Stimulated activated naive CD8-positive, alpha-beta T cell treated with anti-CD3 and anti-CD28 coated beads, Interleukin-15, Interleukin-2, amounts not matched to agents 100 ng/mL and 50 ng/mL, for 24 hours (primary cell): ENCODE measurements at regions not wholly inside any gene's neighbourhood (a gene's known extent, or its start where the extent isn't known, plus 50 kb on each side); places are given as distances from the start of the nearest gene placed in this dataset.

Experiments
- H3K27ac Mint-ChIP-seq: one replicate; pipeline ENCODE4 v1.8.0; 2021; ENCODE audit warnings: mild to moderate bottlenecking, mixed read lengths
- H3K27me3 Mint-ChIP-seq: one replicate; pipeline ENCODE4 v1.8.0; 2021; ENCODE audit warnings: mixed read lengths
- H3K36me3 Mint-ChIP-seq: one replicate; pipeline ENCODE4 v1.8.0; 2021; ENCODE audit warnings: low read depth, mixed read lengths
- H3K4me1 Mint-ChIP-seq: one replicate; pipeline ENCODE4 v1.8.0; 2021; ENCODE audit warnings: low read depth, mixed read lengths
- H3K4me3 Mint-ChIP-seq: one replicate; pipeline ENCODE4 v1.8.0; 2021; ENCODE audit warnings: mild to moderate bottlenecking, mixed read lengths
- H3K9me3 Mint-ChIP-seq: one replicate; pipeline ENCODE4 v1.8.0; 2021; ENCODE audit warnings: mixed read lengths

DNA sequence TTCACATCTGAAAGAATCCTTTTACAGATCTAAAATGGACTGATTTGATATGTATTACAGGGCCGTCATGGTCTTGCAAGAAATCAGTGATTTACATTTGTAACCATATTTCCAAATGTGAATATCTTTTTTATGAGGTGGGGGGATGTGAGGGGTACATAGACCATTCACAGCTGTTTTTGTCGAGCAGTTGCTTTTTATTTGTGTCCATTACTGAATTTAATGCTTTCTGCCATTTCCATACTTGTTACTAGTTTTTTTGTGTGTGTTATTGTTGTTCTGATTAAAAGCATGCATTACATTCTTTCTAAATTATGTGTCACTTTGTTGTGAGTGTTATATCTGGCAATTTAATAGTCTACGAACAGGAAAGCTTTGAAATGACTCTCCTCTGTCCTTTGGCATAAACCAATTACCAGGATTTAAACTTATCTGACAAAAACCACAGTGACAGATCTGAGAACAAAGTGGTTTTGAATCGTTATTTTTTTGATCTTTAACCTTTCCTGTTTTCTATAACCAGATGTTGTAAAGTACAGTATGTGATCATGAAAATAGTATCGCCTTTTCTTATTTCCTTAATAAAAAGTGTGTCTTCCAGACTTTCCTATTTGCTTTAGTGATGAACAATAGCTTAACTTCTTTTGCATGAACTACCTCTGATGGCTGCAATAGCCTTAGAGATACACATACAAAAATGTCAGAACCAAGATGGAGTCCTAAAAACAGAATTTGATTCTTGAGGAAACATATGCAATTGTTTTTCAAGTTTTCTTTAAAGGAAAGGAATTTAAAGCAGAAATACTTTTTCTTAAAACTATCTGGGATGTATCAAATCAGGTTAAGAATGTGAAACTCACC, 354.2 kb upstream of the ACVR2A start:
- Mint-ChIP-seq H3K36me3 (no peaks in the 10 kb centered on the region), H3K27ac (no peak overlapping the region), H3K27me3 (no peaks in the 10 kb centered on the region), H3K9me3 (no peaks in the 10 kb centered on the region), H3K4me3 (no peak overlapping the region), H3K4me1 (peaks cover 16% of the 10 kb centered on the region)

DNA sequence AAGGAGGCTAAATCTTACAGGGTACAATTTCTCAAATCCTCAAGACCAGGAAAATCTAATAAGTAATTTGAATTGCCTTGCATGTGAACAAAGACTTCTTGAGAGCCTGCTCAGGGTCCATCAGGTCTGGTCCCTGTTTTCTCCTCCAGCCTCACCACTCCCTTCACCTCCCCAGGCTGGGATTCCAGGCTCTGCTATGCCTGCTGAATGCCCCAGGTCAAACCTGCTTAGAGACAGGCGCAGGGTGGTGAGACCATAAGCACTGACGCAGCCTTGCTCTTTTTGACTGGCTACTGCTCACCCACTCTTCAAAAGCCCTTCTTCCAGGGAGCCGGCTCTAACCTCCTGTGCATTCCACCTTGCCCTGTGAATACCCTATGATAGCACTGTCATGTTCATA, 356.4 kb upstream of the ACVR2A start:
- no peaks in the 10 kb centered on the region for H3K27me3 Mint-ChIP-seq
- H3K9me3 Mint-ChIP-seq: no peaks in the 10 kb centered on the region
- no peak overlapping the region for H3K4me3 Mint-ChIP-seq
- no peak overlapping the region for H3K27ac Mint-ChIP-seq
- H3K4me1 Mint-ChIP-seq: peaks cover 16% of the 10 kb centered on the region
- H3K36me3 Mint-ChIP-seq: no peaks in the 10 kb centered on the region

DNA sequence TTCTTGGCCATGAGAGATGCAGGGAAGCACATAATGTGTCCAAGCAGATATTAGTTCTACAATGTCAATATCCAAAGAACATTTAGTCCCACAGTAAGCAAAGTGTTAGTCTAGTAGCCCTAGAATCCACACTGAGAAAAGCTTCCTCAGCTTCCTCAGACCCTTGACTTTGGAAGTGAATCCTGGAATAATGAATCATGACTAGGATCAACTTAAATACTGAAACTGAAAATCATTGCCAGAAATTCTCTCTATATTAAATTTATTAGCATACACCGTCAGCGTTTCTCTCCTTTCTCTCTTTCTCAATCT, 356.9 kb upstream of the ACVR2A start:
- H3K36me3 Mint-ChIP-seq: no peaks in the 10 kb centered on the region
- H3K4me1 Mint-ChIP-seq: peaks cover 16% of the 10 kb centered on the region
- H3K27ac Mint-ChIP-seq: no peak overlapping the region
- H3K4me3 Mint-ChIP-seq: no peak overlapping the region
- no peaks in the 10 kb centered on the region for H3K27me3 Mint-ChIP-seq
- H3K9me3 Mint-ChIP-seq: no peaks in the 10 kb centered on the region

DNA sequence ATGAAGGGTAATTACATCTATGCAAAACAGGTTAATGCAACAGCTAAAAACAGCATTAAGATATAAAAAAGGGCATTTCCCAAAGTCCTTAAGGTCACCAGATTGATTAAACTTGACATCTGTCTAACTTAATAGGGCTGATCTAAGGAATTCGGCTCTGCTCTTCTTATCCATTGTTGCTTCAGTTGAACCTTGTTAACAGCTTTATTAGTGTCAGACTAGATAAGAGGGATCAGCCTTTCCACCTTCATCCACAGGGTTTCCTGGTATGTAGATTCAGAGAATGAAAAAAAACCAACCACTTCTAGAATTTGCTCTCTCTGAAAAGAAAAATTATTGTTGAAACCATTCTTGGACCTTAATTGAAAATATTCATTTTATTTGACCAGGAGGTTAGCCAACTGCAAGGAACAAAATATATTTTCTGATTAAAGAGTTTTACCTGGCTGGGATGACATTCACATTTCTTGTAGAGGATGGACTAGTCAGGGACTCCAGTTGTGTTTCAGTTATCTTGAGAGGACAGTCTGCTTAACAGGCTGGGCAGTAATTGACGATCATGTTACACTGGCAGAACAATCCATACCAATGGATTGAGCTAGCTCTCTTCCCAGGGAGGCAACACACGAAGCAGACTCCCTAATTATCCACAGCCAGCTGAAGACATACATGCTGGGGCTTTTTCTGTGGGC, 357.4 kb upstream of the ACVR2A start:
- H3K27me3 Mint-ChIP-seq: no peaks in the 10 kb centered on the region
- H3K9me3 Mint-ChIP-seq: no peaks in the 10 kb centered on the region
- peaks cover 16% of the 10 kb centered on the region for H3K4me1 Mint-ChIP-seq
- H3K27ac Mint-ChIP-seq: no peak overlapping the region
- H3K4me3 Mint-ChIP-seq: no peak overlapping the region
- no peaks in the 10 kb centered on the region for H3K36me3 Mint-ChIP-seq

DNA sequence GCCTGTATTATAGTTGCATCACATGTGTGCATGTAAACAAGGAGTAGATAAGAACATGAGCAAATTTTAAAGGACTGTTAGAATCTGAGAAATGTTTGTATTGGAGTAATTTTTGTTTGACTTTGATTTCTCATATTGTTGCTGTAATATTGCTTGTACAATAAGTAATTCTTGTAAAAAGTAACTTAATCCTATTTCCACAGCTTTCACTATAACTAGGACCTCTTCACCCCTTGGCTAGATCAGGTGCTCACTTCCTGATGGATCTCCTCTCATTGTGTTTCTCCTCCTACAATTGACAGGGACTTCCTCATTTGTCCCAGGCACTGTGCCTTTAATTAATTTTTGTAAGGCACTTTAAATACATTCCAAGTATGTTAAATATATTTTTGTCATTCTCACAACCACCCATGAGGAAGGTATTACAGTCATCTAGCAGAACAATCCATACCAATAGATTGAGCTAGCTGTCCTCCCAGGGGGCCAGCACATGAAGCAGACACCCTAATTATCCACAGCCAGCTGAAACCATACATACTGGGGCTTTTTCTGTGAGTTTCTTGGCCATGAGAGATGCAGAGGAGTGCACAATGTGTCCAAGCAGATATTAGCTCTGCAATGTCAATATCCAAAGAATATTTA, 359.5 kb upstream of the ACVR2A start:
- Mint-ChIP-seq H3K27me3 (no peaks in the 10 kb centered on the region), H3K4me3 (no peak overlapping the region), H3K9me3 (no peaks in the 10 kb centered on the region), H3K27ac (no peak overlapping the region), H3K4me1 (peaks cover 5% of the 10 kb centered on the region), H3K36me3 (no peaks in the 10 kb centered on the region)

DNA sequence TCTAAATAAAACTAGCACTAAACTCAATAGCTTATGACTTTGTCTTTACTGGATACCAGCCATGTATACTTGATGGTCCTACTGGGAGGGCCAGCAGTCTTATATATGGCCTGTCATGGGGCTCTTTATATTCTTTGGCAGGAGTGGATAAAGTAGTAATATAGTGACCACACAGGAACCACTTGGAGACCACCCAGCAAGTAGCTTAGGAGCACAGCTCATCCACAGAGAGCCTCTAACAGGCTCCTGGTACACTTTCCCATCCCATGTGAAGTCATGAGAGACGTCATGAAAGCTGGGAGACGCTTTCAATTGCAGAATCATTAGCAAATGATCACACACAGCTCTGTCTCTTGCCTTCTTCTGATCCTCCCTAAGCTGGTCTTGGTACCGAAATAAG, 360.9 kb upstream of the ACVR2A start:
- Mint-ChIP-seq H3K4me3 (no peak overlapping the region), H3K9me3 (no peaks in the 10 kb centered on the region), H3K27me3 (no peaks in the 10 kb centered on the region), H3K4me1 (no peaks in the 10 kb centered on the region), H3K36me3 (no peaks in the 10 kb centered on the region), H3K27ac (no peak overlapping the region)

DNA sequence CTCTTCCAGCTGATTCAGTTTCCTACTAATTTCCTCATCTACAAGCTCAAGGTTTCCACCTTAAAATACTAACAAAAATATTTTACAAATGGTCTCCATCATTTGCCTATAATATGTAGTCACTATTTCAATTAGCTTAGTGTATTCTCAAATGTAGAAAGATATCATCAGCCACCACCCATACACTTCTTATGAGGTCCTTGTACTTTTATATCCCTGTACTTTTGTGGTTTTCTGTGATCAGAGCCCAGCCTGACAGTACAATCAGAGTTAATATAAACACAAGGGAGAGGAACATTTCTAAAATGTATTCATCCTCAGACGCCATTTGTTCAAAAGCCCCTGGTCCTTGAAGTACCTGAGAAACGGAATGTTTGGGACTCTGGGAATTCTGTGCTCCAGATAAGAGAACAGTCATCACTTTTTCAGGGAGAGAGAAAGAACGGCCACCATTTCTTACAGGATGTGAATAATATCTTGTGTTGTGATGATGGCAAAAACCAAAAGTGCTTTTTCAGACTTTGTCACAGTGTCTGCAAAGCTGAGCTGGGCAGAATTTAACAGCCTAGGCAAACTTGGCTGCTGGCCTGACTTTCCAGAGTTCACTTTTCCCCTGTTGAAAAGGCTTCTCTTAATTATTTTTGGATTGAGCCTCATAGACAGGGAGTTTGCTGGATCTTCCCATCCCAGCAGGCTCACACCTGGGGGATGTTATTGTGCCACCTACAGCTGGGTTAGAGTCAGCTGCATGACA, 361.7 kb upstream of the ACVR2A start:
- no peak overlapping the region for H3K4me3 Mint-ChIP-seq
- H3K27ac Mint-ChIP-seq: no peak overlapping the region

DNA sequence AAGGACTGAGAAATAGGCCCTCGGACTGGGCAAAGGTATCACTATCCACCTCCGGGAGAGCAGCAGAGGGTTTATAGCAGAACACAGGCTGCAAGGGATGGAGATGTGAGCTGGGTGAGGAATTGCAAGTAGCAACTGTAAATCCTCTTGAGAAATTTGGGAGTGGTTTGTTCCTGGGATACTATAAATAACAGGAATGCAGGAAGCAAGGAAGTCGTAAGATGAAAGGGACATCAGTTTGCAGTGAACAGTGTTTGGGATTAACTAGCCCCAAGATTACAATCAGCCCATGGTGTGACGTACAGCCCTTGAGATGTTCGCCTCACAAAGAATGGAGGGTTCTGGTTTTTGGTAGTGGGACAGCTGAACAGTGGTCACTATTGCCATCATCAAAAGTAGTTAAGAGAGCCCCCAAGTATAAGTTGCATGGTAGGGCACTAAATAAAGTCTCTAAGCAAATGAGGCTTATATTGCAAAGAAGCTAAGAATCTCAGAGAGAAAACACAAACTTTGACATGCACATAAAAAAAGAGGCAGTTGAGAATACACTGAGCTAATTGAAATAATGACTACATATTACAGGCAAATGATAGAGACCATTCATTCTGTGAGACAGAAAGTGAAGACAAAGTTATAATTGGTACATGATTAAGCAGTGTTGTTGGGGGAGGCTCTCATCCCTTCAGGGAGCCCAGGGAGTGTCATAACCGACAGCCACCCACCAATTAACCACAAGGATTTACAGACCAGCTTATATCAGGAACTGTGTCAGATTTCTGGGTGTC, 362.5 kb upstream of the ACVR2A start:
- H3K27me3 Mint-ChIP-seq: no peaks in the 10 kb centered on the region
- no peak overlapping the region for H3K27ac Mint-ChIP-seq
- no peaks in the 10 kb centered on the region for H3K36me3 Mint-ChIP-seq
- no peaks in the 10 kb centered on the region for H3K4me1 Mint-ChIP-seq
- H3K9me3 Mint-ChIP-seq: no peaks in the 10 kb centered on the region
- no peak overlapping the region for H3K4me3 Mint-ChIP-seq

More for the DNA sequence above, 361.7 kb upstream of the ACVR2A start:
- no peaks in the 10 kb centered on the region for H3K9me3 Mint-ChIP-seq
- no peaks in the 10 kb centered on the region for H3K4me1 Mint-ChIP-seq
- no peaks in the 10 kb centered on the region for H3K36me3 Mint-ChIP-seq
- no peaks in the 10 kb centered on the region for H3K27me3 Mint-ChIP-seq

DNA sequence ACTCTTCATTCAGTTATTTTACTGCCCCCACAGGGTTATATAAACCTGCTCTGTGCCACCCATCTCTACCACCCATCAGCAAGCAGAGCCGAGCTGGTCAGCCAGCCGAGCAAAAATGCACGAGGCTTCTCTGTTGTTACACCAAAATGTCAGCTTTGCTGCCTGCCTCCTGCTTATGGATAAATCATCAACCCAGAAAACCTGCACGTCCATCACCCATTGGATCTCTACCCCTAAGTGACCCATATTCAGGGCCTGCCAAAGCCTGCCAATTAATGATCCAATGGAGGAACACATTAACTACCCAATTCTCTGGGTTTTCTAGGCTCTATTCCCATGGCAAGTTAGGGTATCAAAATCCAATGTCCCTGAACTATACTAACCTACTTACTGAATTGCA, 365.5 kb upstream of the ACVR2A start:
- Mint-ChIP-seq H3K4me1 (no peaks in the 10 kb centered on the region), H3K4me3 (no peak overlapping the region)

DNA sequence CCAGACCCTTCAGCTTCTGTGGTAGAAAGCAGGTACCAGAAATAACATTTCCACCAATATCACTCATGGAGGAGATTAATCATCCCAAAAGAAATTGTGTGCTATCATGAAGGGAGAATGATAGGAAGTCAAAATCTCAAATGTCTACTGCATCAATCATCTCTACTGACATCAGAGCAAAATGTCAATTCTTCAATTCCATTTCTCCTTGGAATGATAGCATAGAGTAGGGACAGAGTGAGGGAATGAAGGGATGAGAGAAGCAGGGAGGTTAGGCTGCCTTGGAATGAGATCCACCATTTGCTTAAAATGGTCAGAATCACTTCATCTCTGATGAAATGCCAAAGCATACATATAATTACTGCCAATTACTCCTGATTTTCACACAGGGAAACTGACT, 371.8 kb upstream of the ACVR2A start:
- Mint-ChIP-seq H3K36me3 (no peaks in the 10 kb centered on the region), H3K4me3 (no peak overlapping the region), H3K4me1 (no peaks in the 10 kb centered on the region), H3K27me3 (no peaks in the 10 kb centered on the region), H3K9me3 (no peaks in the 10 kb centered on the region), H3K27ac (no peak overlapping the region)

More for the DNA sequence above, 365.5 kb upstream of the ACVR2A start:
- H3K36me3 Mint-ChIP-seq: no peaks in the 10 kb centered on the region
- H3K27me3 Mint-ChIP-seq: no peaks in the 10 kb centered on the region
- H3K27ac Mint-ChIP-seq: no peak overlapping the region
- no peaks in the 10 kb centered on the region for H3K9me3 Mint-ChIP-seq

DNA sequence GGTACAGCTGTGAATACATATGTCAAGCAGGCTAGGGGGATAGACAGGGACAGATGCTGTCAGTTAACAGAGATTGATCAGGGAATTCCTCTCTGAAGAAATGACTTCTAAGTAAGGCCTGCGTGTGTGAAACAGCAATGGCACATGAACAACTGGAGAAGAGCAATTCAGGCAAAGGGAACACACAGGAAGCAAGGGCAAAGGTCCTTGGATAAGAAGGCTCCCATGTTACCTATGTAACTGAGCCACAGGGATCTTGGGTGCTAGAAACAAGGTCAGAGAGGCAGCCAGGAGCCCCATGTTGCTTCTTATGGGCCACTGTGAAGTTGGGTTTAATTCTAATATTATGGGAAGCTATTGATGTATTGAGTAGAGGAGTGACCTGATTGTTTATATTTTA, 373.7 kb upstream of the ACVR2A start:
- H3K27me3 Mint-ChIP-seq: no peaks in the 10 kb centered on the region
- H3K4me1 Mint-ChIP-seq: no peaks in the 10 kb centered on the region
- no peak overlapping the region for H3K4me3 Mint-ChIP-seq
- no peak overlapping the region for H3K27ac Mint-ChIP-seq
- H3K36me3 Mint-ChIP-seq: no peaks in the 10 kb centered on the region
- no peaks in the 10 kb centered on the region for H3K9me3 Mint-ChIP-seq

DNA sequence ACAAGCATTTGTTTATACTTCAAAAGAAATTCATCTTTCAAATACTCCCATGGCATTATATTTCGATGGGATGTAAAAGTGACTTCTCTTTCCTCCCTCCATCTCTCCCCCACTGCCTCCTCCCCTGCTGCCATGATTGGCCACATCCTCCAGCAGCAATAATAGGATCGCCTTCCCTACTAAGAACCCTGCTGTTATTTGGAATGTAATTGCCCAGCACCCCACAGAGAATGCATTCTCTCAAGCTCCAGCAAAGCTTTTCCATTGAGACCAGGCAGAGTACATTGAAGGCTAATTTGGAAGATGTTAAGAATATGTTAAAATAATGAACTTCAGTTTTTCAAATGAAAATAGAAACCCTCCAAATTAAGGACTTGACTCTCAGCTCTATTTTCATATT, 375.4 kb upstream of the ACVR2A start:
- no peaks in the 10 kb centered on the region for H3K9me3 Mint-ChIP-seq
- H3K27me3 Mint-ChIP-seq: no peaks in the 10 kb centered on the region
- no peak overlapping the region for H3K27ac Mint-ChIP-seq
- no peaks in the 10 kb centered on the region for H3K4me1 Mint-ChIP-seq
- H3K36me3 Mint-ChIP-seq: no peaks in the 10 kb centered on the region
- H3K4me3 Mint-ChIP-seq: no peak overlapping the region

DNA sequence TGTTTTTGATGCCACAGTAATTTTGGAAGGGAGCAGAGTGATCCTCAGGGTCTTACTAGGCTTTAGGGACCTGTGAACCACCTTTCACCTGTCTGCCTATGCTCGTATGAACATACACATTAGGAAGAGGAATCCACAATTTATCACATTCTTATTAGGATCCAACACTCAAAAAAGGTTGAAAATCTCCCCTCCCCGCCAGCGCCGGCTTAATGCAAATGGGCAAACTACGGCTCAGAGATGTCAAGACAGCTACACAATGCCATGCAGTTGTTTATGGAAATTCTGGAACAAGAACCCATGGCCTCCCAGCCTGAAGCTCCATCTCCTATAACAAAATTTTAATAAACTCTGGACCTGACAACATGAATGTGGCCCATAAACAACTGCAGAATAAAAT, 375.9 kb upstream of the ACVR2A start:
- no peaks in the 10 kb centered on the region for H3K9me3 Mint-ChIP-seq
- no peaks in the 10 kb centered on the region for H3K4me1 Mint-ChIP-seq
- no peak overlapping the region for H3K27ac Mint-ChIP-seq
- H3K4me3 Mint-ChIP-seq: no peak overlapping the region
- no peaks in the 10 kb centered on the region for H3K36me3 Mint-ChIP-seq
- no peaks in the 10 kb centered on the region for H3K27me3 Mint-ChIP-seq

DNA sequence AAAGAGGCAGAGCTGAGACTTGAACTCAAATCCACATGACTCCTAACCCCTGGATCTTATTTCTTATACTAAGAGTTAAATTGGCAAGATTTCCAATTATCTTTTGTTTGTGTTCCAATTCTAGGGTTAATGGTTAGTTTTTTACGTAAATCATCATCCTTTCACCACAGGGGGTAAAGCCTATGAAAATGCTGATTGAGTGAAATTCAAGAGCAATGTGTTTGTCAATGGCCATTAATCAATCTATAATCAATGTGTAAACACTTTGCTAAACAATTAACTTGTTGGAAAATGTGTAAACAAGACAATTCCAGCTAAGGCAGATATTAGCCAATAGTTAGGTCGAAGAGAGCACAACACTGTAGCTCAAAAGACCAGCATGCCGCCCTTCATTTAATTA, 376.5 kb upstream of the ACVR2A start:
- Mint-ChIP-seq H3K36me3 (no peaks in the 10 kb centered on the region), H3K4me1 (no peaks in the 10 kb centered on the region), H3K9me3 (no peaks in the 10 kb centered on the region), H3K27me3 (no peaks in the 10 kb centered on the region), H3K4me3 (no peak overlapping the region), H3K27ac (no peak overlapping the region)
